Hindlimb muscle (tissue), 1 donor: ENCODE measurements at regions not wholly inside any gene's neighbourhood (a gene's known extent, or its start where the extent isn't known, plus 50 kb on each side); places are given as distances from the start of the nearest gene placed in this dataset.
"Not testable (repeated sequence)": the region's sequence is repeated elsewhere in the genome, so short reads cannot be mapped to it uniquely, and the experiment has no call there.

Experiments
- DNase-seq: peaks from one replicate; pipeline ENCODE4 v3.0.0-alpha.2; 2013

GRCh38 chr3:8438507-8439079 is 63.0 kb upstream of the LMCD1 start:
- no peak for DNase-seq

GRCh38 chr3:8440142-8440541 is 61.5 kb upstream of the LMCD1 start:
- DNase-seq = not testable (repeated sequence)

- DNase-seq = peak; percentile 83
Observed at GRCh38 chr3:8441969-8442559, 59.6 kb upstream of the LMCD1 start.

- no peak for DNase-seq
Observed at GRCh38 chr3:8442993-8443650, 58.5 kb upstream of the LMCD1 start.

- peak; percentile 85 for DNase-seq
Observed at GRCh38 chr3:8443829-8444791, 57.5 kb upstream of the LMCD1 start.

GRCh38 chr3:8444883-8445282 is 56.7 kb upstream of the LMCD1 start:
- no peak for DNase-seq

GRCh38 chr3:8445861-8446260 is 55.8 kb upstream of the LMCD1 start:
- peak; percentile 85 for DNase-seq

- DNase-seq = no peak
Observed at GRCh38 chr3:8446845-8447244, 54.8 kb upstream of the LMCD1 start.

GRCh38 chr3:8450618-8451017 is 51.0 kb upstream of the LMCD1 start:
- no peak for DNase-seq

- DNase-seq = no peak
Observed at GRCh38 chr3:8451696-8452095, 49.9 kb upstream of the LMCD1 start.
